SW 1271 (cell line): ENCODE measurements at regions not wholly inside any gene's neighbourhood (a gene's known extent, or its start where the extent isn't known, plus 50 kb on each side); places are given as distances from the start of the nearest gene placed in this dataset.
"Not testable (repeated sequence)": the region's sequence is repeated elsewhere in the genome, so short reads cannot be mapped to it uniquely, and the experiment has no call there.

Experiments
- DNase-seq, 2 experiments: peaks; one replicate each; lab custom pipeline; 2025; lab: John Stamatoyannopoulos, UW

DNA sequence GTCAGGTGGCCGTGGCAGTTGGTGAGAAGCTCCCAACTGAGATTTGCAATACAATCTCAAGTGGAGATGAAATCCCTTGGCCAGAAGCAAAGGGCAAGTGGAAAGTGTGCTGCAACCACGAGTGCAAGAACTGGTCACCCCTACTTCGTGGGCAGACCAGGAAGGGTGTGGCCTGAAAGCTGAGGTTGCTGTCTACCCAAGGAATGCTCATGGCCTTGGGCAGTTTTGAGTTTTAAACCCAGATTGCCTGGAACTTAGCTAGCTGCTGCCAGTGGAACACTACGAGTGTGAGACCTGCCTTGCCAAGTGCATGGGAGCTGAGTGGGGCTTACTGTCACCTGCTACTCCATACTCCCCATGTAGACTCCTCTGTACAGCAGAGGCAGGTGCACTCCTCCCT lies 113.3 kb upstream of the FAT3 start:
- no peak for DNase-seq

DNA sequence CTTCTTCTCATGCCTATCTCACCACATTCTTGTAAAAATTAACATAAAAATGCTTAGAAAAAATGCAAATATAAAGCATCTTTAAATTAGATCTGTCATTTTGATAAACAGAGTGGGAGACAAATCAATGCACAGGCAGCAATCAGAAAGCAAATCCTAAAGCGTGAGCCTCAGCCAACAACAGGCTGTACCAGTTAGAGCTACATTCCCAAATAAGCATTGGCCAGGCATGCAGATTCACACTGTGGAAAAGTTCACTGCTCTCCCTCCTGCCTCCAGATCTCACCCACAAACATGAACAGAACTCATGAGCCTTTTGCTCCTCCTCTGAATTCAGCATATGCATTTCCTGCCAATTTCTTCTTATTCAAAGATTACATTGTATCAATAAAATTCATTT lies 115.2 kb upstream of the FAT3 start:
- no peak for DNase-seq

DNA sequence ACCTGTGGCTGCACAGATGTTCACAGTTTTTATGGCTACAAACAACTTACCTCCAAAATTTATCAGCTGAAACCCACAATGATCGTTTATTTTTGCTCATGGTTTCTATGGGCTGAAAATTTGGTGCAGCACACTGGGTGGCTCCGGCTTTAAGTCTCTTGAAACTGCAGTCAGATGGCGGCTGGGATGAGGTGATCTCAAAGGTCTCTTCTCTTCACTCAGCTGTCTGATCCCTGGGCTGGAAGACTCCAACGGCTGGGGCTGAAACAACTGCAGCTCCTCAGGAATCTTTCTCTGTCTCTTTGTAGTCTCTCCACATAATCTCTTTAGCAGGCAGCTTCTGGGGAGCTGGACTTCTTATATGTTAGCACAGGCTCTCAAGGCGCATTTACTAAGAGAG lies 117.3 kb upstream of the FAT3 start:
- no peak for DNase-seq

DNA sequence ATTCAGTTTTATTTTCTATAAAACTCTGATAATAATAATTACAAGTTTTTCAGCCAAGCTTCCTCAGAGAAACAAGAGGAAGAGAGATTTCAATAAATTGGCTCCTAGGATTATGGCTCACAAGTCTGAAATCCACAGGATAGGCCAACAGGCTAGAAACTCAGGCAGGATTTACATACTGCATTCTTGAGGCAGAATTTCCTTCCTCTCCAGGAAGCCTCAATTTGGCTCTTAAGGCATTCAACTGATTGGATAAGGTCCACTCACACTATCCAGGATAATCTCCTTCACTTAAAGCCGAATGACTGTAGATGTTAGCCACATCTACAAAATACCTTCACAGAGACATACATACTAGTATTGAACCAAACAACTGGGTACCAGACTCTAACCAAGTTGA lies 120.3 kb upstream of the FAT3 start:
- no peak for DNase-seq

DNA sequence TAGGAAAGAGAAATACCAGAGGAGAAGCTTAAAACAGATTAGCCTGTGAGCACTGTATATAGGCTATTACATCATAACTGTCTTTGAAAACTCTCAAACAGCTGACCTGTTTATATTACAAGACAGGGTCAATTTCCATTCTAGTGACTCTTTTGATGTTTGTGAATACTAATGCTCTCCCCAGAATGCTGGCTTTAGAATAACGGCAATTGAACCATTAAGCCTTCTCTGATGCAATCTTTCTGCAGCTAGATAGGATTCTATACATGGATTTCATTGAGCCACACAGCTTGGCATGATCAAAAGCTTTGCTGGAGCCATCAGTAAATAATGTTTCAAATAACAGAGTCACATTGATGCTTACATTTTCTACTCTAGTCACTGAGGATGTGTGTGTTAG lies 122.7 kb upstream of the FAT3 start:
- no peak for DNase-seq

DNA sequence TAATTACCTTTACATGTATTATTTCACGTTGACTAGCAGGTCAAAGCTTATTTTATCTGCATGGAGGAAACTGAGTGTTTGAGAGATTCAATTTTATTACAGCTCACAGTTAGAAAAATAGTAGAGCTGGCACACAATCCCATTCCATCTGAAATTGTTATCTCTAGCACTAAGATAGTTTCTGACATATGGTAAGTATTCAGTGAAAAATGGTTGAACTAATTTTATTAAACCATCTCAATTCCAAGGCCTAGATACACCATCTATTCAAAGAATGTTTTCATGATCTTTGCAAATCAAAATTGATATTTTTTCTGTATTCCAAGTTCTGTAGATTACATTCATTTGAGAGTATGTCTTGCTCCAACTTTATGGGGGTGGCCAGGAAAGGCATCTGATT lies 125.4 kb upstream of the FAT3 start:
- DNase-seq: no peak

DNA sequence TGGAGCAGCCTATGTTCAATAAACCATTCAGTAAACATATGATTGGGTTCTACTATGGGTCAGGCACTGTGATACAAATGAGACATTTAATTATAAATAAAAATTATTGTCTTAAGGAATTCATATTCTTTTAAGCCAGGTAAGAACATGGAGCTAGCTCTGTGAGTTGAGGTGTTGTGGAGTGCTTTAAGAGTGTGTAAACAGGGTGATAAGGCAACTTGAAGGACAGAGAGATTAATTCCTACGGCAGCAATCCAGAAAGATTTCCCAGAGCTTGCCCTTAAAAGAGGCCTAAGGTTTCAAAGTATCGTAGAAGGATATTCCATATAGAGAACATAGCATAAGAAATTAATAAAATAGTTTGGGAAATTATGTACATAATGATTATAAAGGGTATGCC lies 126.4 kb upstream of the FAT3 start:
- DNase-seq: no peak

DNA sequence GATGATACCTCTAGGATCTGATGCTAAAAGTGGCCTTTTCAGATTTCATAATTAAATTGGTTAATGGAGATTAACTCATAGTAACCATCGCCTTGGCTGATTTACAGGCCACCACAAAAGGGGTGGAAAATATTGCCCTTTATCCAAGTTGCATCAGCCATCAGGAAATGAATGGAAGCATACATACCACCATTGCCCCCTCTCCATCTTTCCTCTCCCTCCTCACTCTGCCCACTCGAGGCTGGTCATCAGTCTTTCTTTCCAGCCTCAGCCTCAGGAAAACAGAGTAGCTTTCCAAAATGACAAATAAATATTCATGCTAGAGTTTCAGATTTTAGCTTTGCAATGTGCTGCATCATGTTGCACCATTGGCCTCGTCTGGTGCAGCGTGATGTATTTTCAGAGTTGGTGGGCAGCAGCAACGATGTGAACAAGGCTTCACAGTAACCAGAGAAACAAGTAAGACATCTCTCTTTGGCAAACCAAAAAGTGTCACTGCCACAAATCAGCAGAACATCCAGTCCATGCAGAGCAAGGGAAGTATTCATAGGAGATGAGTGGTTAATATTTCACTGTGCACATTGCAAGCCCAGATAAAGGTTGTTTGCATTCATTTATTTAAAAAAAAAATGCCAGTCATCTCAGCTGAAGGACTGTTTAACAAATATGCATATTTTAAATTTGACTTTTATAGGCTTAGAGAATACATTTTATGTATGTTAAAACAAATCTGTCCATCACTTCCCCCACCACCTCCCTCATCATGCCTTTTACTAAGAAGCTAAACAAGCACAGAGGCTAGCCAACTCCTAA lies 136.7 kb upstream of the FAT3 start:
- DNase-seq: no peak

DNA sequence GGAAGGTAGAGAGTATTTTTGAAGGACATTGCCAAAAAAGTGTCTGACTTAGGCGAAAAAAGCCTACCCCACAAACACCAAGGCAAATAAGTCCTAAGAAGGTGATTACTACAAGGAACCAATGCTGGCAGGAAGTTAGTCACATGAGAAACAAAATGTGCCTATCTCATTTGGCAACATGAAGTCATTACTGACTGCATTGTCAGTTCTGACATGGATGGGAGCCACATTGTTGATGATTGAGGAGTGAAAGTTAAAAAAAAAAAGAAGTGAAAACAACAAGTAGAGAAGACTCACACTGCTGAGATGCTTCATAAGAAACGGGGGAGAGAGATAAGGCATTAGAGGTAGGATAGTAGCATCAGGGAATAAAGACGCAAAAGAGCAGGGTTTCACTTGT lies 141.5 kb upstream of the FAT3 start:
- DNase-seq: no peak

DNA sequence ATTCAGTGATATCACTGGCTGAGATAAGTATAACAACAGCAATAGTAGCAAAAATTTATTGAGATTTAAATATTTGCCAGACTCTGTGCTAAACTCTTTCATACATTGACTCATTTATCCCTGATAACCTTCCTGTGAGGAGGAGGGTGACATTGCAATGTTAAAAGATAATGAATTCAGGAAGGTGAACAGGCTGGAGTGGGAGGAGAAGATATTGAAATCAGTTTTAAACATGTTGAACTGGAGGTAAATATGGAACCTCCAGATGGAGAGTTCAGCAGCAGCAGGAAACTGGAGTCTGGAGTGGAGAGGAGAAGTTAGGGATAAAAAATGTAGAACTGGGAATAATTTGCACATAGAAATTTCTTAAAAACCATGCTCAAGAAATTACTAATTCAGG lies 142.0 kb upstream of the FAT3 start:
- DNase-seq: no peak

DNA sequence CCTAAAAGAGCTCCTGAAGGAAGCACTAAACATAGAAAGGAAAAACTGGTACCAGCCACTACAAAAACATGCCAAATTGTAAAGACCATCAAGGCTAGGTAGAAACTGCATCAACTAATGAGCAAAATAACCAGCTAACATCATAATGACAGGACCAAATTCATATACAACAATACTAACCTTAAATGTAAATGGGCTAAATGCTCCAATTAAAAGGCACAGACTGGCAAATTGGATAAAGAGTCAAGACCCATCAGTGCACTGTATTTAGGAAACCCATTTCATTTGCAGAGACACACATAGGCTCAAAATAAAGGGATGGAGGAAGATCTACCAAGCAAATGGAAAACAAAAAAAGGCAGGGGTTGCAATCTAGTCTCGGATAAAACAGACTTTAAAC lies 150.1 kb upstream of the FAT3 start:
- not testable (repeated sequence) for DNase-seq

DNA sequence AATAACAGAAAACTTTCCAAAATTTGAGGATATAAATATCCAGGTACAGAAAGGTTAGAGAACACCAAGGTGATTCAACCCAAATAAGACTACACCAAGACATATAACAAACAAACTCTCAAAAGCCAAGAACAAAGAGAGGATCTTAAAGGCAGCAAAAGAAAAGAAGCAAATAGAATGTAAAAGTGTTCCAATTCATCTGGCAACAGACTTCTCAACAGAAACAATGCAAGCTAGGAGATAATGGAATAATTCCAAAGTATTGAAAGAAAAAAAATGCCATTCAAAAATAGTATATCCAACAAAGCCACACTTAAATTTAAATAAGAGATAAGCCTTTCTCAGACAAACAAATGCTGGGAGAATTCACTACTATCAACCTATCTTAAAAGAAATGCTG lies 153.0 kb upstream of the FAT3 start:
- no peak for DNase-seq

DNA sequence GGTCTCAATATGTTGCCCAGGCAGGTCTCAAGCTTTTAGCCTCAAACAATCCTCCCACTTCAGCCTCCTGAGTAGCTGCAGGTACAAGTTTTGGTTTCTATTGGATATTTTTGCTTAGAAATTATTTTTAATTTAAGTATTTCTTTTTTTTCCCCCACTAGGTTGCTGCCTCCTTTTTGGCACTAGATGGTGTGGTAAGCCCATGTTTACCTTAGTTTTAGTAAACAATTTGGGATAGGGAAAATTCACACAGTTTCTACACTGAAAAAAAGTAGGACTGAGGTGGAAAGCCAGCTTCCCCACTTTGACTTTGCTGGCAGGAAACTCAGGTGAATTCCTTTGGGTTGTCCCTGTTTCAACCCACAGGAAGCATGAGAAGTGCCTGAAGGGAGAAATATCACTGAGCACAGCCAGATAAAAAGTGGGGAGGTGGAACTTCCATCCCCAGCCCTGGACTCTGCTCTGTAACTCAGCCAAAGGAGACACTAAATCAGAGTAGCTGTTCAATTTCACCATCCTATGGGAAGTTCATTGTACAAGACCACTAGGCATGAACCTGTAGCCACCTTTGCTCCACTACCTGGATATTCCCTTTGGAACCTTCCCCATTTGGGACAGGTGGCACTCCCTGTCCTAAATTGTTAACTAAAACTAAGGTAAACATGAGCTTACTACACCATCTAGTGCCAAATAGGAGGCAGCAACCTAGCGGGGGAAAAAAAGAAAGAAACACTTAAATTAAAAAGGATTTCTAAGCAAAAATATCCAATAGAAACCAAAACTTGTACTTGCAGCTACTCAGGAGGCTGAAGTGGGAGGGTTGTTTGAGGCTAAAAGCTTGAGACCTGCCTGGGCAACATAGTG lies 154.4 kb upstream of the FAT3 start:
- no peak for DNase-seq

DNA sequence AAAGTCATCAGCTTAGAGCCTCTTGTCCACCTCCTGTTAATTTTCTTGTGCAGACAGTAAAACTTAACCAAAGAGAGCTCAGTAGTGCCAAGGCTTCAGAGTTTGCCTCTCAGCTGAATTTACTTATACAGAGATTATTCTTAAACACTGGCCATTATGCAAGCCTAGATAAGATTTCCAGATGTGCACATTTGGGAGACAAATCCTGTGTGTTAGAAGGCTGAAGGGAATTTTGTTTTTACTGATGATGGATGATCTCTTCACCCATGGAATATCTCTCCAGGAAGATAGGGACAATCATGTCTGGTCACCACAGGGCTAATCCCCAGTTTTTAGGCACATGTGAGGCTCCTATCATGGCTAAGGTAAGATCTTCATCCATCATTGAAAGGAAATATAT lies 157.6 kb upstream of the FAT3 start:
- no peak for DNase-seq

DNA sequence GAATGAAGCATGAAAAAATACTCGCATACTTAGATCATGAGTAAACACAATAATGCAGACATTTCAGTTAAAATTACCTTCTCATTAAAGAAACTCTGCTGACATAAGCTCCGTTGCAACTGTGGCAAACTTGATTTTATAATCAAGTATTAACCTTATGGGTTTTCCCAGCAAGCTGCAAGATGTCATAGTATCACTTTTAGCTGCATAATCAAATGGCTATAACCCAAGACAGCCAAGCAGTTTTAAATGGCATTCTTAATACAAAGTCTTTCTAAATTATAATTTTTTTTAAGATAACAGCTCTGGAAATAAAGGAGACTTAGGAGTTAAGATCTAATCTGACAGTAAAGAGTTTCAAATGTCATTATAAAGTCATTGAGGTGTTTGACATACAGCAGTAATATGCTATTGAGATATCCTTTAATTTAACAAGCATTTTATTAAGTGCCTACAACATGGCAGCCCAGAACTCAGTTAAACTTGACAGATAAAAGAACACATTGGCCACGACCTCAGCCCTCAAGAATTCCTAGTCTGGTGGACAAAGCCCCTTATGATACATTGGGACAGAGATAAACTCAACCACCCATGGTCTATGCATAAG lies 163.1 kb upstream of the FAT3 start:
- DNase-seq: no peak

DNA sequence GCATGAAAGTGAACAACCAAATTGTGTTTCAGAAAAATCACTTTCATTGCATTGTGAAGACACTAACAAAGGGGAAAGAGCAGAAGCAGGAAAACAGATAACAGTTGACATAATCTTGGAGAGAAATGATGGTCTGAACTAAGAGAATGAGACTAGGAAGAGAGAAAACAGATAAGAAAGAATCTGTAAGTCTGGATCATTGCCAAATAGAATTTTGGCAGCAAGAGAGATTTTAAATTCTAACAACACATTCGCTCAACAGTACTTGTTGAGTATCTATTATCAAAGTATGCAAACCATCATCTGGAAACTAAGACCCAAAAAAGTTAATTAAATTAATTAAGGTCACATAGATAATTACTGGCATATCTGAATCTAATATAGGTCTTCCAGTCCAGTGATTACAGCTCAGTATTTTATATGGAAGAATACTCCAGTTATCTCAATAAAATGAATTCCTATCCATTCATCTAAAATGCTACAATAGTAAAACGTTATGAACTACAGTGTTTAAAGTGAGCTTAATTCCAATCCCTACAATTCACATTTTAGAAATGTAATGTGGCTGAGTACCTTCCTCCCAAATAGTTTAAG lies 166.7 kb upstream of the FAT3 start:
- DNase-seq: no peak

DNA sequence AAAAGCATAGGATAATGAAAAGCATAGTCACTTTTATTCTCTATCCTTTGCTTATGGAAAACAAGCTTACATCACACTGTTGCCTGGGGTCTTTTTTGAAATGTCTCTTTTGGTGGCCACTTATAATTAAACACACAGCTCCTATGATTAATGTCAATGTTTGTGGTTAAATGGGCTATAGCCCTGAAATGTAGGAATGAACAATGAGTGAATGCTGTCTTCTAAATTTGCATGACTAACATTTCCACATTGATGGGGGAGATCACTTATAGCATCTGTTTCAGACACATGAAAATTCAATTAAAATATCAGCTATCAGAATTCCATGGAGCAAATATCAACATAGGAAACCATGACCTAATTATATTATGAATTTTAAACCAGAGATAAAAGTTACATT lies 171.4 kb upstream of the FAT3 start:
- DNase-seq: no peak

DNA sequence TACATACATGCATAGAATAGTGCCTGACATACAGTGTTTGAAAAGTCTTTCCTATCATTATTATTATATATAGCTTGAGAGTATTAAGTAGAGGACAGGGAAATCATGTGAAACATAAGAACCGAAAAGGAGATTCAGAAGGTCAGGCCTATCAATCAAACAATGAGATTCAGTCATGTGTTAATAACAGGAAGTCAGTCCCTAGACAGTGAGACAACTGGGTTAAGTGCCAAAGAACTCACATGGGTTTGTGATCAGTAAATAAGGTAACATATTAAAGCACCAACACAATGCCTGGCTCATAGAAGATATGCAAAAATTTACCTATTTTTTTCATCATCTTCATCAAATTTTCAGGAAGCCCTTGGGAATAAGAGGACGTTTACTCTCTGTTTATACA lies 174.3 kb upstream of the FAT3 start:
- DNase-seq: no peak

DNA sequence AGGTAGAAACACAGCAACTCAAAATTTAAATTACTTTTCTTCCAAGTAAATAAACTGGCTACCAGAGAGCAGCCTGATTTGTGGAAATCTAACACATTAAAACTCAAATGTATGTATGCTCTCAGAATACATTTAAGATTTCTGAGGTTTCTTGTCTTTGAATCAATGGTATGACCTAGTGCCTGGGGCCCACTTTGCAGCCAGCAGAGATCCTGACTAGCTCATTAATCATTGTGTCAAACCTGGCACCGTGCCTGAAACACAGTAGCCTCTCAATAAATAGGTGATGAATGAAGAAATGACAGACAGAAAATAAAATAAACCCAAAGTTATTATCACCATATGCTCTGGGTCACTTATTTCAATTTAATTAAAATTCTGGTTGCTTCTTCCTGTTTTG lies 176.2 kb upstream of the FAT3 start:
- no peak for DNase-seq

DNA sequence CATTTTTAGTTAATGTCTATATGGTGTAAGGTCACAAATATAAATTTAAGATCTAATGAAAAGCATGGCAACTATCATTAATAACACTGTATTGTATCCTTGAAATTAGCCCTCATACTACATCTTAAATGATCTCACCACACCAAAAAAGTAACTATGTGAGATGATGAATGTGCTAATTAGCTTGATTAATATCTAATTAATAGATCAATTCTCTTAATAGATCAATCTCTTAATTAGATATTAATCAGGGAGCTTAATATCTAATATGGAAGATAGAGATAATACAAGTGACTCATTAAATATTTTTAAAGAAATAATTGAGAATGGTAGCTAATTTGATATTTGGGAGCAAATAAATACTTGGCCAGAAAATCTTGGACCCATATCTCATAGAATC lies 178.5 kb upstream of the FAT3 start:
- DNase-seq: no peak

DNA sequence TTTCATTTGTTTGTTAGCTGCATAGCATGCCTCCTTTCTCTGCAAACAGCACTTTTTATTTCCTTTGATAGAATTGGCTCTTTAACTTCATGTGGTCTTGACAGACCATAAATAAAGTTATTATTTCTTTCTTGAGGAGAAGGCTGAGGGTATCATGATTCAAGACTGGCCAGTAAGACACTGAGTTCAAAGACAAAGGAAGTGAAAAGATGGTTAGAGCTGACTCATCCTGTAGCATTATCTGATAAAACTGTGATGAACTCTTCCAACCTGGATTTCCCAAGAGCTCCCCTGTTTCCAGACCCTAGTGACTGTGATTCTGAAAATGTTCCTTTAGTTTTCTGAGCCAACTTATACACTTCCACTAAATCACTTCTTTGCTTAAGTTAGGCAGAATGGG lies 179.3 kb upstream of the FAT3 start:
- no peak for DNase-seq

DNA sequence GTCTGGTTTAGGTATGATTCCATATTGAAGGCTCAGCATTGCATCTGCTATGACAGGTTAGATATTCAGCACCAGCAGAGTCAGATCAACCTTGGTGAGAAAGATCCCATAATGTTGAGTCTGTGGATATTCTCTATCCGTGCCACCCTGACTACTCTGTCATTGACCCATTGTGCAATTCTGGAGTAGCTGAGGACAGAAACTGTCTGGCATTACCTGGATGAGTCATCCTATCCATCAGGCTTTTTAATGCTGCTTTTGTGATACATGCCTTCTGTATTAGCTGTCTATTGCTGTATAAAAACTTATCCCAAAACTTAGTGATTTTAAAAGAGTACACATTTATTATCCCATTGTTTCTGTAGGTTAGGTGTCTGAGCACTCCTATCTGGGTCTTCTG lies 189.1 kb upstream of the FAT3 start:
- no peak for DNase-seq

DNA sequence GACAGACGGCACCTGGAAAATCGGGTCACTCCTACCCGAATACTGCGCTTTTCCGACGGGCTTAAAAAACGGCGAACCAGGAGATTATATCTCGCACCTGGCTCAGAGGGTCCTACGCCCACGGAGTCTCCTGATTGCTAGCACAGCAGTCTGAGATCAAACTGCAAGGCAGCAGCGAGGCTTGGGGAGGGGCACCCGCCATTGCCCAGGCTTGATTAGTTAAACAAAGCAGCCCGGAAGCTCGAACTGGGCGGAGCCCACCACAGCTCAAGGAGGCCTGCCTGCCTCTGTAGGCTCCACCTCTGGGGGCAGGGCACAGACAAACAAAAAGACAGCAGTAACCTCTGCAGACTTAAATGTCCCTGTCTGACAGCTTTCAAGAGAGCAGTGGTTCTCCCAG lies 197.5 kb upstream of the FAT3 start:
- DNase-seq: not testable (repeated sequence)
